ENCODE measurements at regions not wholly inside any gene's neighbourhood (a gene's known extent, or its start where the extent isn't known, plus 50 kb on each side); places are given as distances from the start of the nearest gene placed in this dataset.
"Not testable (repeated sequence)": the region's sequence is repeated elsewhere in the genome, so short reads cannot be mapped to it uniquely, and the experiment has no call there.

- H3K27ac Mint-ChIP-seq = no peak overlapping the region
- H3K27me3 Mint-ChIP-seq = no peaks in the 10 kb centered on the region
- POLR2A ChIA-PET = no interaction called here
- CTCF ChIA-PET = no interaction called here
- H3K36me3 Mint-ChIP-seq (ENCODE audit: low read depth) = no peaks in the 10 kb centered on the region
- H3K4me1 Mint-ChIP-seq = no peaks in the 10 kb centered on the region
- no peak for DNase-seq
- H3K9me3 Mint-ChIP-seq = peaks cover 5% of the 10 kb centered on the region
- no peak overlapping the region for H3K4me3 Mint-ChIP-seq
Observed at GRCh38 chr2:75410702-75411101, 150.0 kb downstream of the EVA1A start.

DNA sequence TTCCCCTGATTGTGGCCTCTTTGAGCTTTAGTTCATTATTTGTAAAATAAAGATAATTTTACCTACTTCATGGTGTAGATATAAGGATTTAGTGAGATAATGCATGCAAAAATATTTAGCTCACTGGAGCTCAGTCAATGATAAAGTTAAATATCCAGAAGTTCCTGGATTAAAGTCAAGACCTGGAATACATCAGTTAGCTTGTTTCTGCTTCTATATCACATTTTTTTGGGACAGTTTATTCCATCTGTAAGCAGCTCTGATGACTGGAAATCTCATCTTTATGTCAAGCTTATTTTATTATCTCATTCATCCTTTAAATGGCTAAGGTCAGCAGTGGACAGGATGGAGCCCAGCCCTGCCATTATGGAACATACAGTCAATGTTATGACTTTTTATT is 152.0 kb downstream of the EVA1A start:
- H3K4me1 Mint-ChIP-seq = no peaks in the 10 kb centered on the region
- no peak overlapping the region for H3K4me3 Mint-ChIP-seq
- no peaks in the 10 kb centered on the region for H3K36me3 Mint-ChIP-seq (ENCODE audit: low read depth)
- no peak for DNase-seq
- no peak overlapping the region for H3K27ac Mint-ChIP-seq
- peaks cover 2% of the 10 kb centered on the region for H3K27me3 Mint-ChIP-seq
- POLR2A ChIA-PET = no interaction called here
- peaks cover 5% of the 10 kb centered on the region for H3K9me3 Mint-ChIP-seq
- CTCF ChIA-PET = no interaction called here

- no peak overlapping the region for H3K27ac Mint-ChIP-seq
- H3K36me3 Mint-ChIP-seq (ENCODE audit: low read depth) = no peaks in the 10 kb centered on the region
- POLR2A ChIA-PET = no interaction called here
- CTCF ChIA-PET = no interaction called here
- DNase-seq = no peak
- no peaks in the 10 kb centered on the region for H3K4me1 Mint-ChIP-seq
- H3K27me3 Mint-ChIP-seq = peaks cover 2% of the 10 kb centered on the region
- peaks cover 5% of the 10 kb centered on the region for H3K9me3 Mint-ChIP-seq
- H3K4me3 Mint-ChIP-seq = no peak overlapping the region
Observed at GRCh38 chr2:75407038-75407530, 153.7 kb downstream of the EVA1A start.

GRCh38 chr2:75406131-75406581 is 154.6 kb downstream of the EVA1A start:
- Mint-ChIP-seq H3K27me3 (peaks cover 2% of the 10 kb centered on the region), H3K36me3 (ENCODE audit: low read depth) (no peaks in the 10 kb centered on the region)
- CTCF ChIA-PET = no interaction called here

GRCh38 chr2:75405000-75405399 is 155.7 kb downstream of the EVA1A start:
- no peak for DNase-seq
- Mint-ChIP-seq H3K4me3 (no peak overlapping the region), H3K4me1 (no peaks in the 10 kb centered on the region), H3K27ac (no peak overlapping the region), H3K27me3 (peaks cover 2% of the 10 kb centered on the region), H3K36me3 (ENCODE audit: low read depth) (no peaks in the 10 kb centered on the region), H3K9me3 (no peaks in the 10 kb centered on the region)
- CTCF ChIA-PET = no interaction called here
- POLR2A ChIA-PET = no interaction called here

More at GRCh38 chr2:75406131-75406581, 154.6 kb downstream of the EVA1A start:
- Mint-ChIP-seq H3K4me1 (no peaks in the 10 kb centered on the region), H3K27ac (no peak overlapping the region), H3K4me3 (no peak overlapping the region), H3K9me3 (peaks cover 5% of the 10 kb centered on the region)
- DNase-seq = no peak
- POLR2A ChIA-PET = no interaction called here

GRCh38 chr2:75403991-75404428 is 156.7 kb downstream of the EVA1A start:
- POLR2A ChIA-PET = no interaction called here
- no peaks in the 10 kb centered on the region for H3K9me3 Mint-ChIP-seq
- CTCF ChIA-PET = no interaction called here
- no peak for DNase-seq
- H3K36me3 Mint-ChIP-seq (ENCODE audit: low read depth) = no peaks in the 10 kb centered on the region
- no peaks in the 10 kb centered on the region for H3K4me1 Mint-ChIP-seq
- H3K4me3 Mint-ChIP-seq = no peak overlapping the region
- H3K27me3 Mint-ChIP-seq = peaks cover 2% of the 10 kb centered on the region
- H3K27ac Mint-ChIP-seq = no peak overlapping the region

GRCh38 chr2:75396314-75396713 is 164.4 kb downstream of the EVA1A start:
- DNase-seq = no peak
- no peaks in the 10 kb centered on the region for H3K9me3 Mint-ChIP-seq
- CTCF ChIA-PET = no interaction called here
- no peaks in the 10 kb centered on the region for H3K36me3 Mint-ChIP-seq (ENCODE audit: low read depth)
- H3K4me3 Mint-ChIP-seq = no peak overlapping the region
- no peaks in the 10 kb centered on the region for H3K4me1 Mint-ChIP-seq
- POLR2A ChIA-PET = no interaction called here
- H3K27ac Mint-ChIP-seq = no peak overlapping the region
- H3K27me3 Mint-ChIP-seq = no peaks in the 10 kb centered on the region

DNA sequence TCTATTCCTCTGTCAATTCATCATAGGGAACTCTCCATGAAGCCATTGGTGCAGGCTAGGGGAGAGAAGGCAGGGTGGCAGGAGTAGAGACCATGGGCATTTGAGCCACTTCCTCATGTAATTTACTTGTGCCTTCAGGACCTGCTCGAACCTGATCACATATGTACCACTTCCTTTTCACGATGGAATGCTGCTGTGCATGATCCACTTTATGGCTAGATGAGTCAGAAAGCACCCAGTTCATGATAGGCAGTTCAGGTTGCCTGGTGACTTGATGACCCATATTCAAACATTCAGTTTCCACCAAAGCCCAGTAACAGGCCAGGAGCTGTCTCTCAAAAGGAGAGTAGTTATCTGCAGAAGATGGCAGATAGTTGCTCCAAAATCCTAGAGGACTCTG is 166.0 kb downstream of the EVA1A start:
- H3K4me3 Mint-ChIP-seq; DNase-seq; POLR2A ChIA-PET; H3K27ac Mint-ChIP-seq; H3K36me3 Mint-ChIP-seq (ENCODE audit: low read depth); CTCF ChIA-PET; H3K9me3 Mint-ChIP-seq; H3K4me1 Mint-ChIP-seq; H3K27me3 Mint-ChIP-seq: not testable (repeated sequence)

DNA sequence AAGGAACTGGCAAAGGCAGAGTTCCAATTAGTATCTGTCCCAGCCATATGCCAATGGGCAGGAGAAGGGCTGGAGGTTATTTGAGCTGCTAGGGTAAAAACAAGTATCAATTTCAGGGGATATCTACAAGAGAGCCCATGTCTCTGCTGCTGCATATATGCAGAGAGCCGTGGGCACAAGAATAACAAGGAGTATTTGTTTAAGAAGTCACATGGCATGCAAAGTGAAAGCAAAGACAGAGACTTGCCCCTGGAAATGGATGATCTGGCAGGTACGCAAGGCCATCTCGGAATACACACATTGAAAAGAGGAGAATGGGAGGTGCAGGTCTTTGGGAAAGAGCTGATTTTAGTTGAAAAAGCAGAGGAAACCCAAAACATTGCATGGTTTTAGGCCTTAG is 170.6 kb downstream of the EVA1A start:
- ChIA-PET POLR2A (no interaction called here), CTCF (no interaction called here)
- DNase-seq = no peak
- Mint-ChIP-seq H3K9me3 (no peaks in the 10 kb centered on the region), H3K27me3 (no peaks in the 10 kb centered on the region), H3K36me3 (ENCODE audit: low read depth) (no peaks in the 10 kb centered on the region), H3K27ac (no peak overlapping the region), H3K4me3 (no peak overlapping the region), H3K4me1 (no peaks in the 10 kb centered on the region)

DNA sequence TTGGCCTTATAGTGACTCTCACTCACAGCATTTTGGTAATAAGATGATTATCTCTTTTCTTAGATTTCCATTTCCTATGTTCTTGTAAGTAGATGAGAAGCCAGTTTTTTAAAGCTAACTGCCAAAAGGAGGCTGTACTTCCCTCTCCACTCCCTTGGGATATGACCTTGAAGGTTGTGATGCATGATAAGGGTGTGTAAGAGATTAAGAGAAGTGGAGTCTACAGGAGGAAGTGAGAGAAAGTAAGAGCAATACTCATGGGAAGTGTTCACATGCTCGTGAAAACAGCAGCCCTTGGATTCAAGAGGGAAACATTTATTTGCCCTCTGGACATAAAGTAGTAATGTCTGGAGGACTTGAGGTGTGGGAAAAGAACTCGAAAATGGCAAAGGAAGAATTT is 171.5 kb downstream of the EVA1A start:
- H3K4me3 Mint-ChIP-seq = no peak overlapping the region
- DNase-seq = no peak
- ChIA-PET CTCF (no interaction called here), POLR2A (no interaction called here)
- H3K36me3 Mint-ChIP-seq (ENCODE audit: low read depth) = no peaks in the 10 kb centered on the region
- H3K27ac Mint-ChIP-seq = no peak overlapping the region
- peaks cover 1% of the 10 kb centered on the region for H3K27me3 Mint-ChIP-seq
- no peaks in the 10 kb centered on the region for H3K9me3 Mint-ChIP-seq
- no peaks in the 10 kb centered on the region for H3K4me1 Mint-ChIP-seq

GRCh38 chr2:75381032-75381431 is 179.7 kb downstream of the EVA1A start:
- H3K27ac Mint-ChIP-seq = no peak overlapping the region
- no peak for DNase-seq
- ChIA-PET CTCF (no interaction called here), POLR2A (no interaction called here)
- H3K4me3 Mint-ChIP-seq = no peak overlapping the region
- H3K36me3 Mint-ChIP-seq (ENCODE audit: low read depth) = no peaks in the 10 kb centered on the region
- H3K4me1 Mint-ChIP-seq = no peaks in the 10 kb centered on the region
- H3K9me3 Mint-ChIP-seq = no peaks in the 10 kb centered on the region
- peaks cover 2% of the 10 kb centered on the region for H3K27me3 Mint-ChIP-seq

- H3K27ac Mint-ChIP-seq = no peak overlapping the region
- CTCF ChIA-PET = no interaction called here
- peaks cover 2% of the 10 kb centered on the region for H3K27me3 Mint-ChIP-seq
- no peaks in the 10 kb centered on the region for H3K36me3 Mint-ChIP-seq (ENCODE audit: low read depth)
- no peak overlapping the region for H3K4me3 Mint-ChIP-seq
- POLR2A ChIA-PET = no interaction called here
- no peak for DNase-seq
- no peaks in the 10 kb centered on the region for H3K4me1 Mint-ChIP-seq
- H3K9me3 Mint-ChIP-seq = no peaks in the 10 kb centered on the region
Observed at GRCh38 chr2:75379476-75380210, 180.3 kb upstream of the TACR1 start.

DNA sequence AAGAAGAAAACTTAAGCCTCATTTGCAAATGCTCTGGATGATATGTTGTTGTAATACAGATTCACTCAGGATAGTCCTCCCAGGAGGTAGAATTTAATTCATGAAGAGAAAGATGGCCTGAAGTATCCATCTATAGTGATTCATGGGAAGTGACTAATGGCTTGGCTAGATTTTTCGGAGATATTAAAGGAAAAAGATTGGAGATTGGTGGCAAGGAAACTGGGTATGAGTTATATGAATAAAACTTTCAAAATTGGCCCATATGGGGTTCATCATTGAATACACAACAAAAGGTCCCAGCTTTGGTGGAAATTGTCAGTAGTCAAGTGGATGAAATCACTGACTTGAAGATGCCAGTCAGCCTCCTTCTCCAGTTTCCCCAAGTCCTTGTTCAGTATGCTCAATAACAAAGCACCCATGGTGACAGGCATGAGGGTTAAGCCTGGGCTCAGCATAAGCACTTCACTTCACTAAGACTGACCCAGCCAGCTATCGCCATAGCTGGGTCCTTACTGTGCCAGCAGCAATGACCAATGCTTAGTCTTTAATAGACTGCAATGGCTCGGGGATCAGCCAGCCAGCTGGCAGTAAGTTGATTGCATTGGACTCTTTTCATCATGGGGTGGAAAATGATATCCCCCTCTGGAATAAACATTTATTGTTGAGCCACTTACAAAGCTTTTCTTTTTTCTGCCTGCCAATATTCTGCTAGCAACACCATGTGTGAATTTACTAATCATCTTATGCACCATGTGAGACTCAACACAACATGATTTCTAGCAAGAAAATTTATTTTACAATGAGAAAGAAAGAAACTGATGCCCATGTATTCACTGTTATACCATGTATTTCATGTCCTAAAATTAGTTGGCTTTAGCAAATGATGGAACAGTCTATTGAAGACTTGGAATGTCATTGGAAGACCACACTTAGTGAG is 176.6 kb upstream of the TACR1 start:
- DNase-seq = no peak
- no peaks in the 10 kb centered on the region for H3K27me3 Mint-ChIP-seq
- H3K4me3 Mint-ChIP-seq = no peak overlapping the region
- H3K4me1 Mint-ChIP-seq = no peaks in the 10 kb centered on the region
- no peaks in the 10 kb centered on the region for H3K36me3 Mint-ChIP-seq (ENCODE audit: low read depth)
- ChIA-PET CTCF (no interaction called here), POLR2A (no interaction called here)
- H3K27ac Mint-ChIP-seq = no peak overlapping the region
- peaks cover 7% of the 10 kb centered on the region for H3K9me3 Mint-ChIP-seq
